ENCODE measurements at regions not wholly inside any gene's neighbourhood (a gene's known extent, or its start where the extent isn't known, plus 50 kb on each side); places are given as distances from the start of the nearest gene placed in this dataset.
A peak's percentile ranks its signal among the peaks of the same experiment; 100 is the strongest.

DNA sequence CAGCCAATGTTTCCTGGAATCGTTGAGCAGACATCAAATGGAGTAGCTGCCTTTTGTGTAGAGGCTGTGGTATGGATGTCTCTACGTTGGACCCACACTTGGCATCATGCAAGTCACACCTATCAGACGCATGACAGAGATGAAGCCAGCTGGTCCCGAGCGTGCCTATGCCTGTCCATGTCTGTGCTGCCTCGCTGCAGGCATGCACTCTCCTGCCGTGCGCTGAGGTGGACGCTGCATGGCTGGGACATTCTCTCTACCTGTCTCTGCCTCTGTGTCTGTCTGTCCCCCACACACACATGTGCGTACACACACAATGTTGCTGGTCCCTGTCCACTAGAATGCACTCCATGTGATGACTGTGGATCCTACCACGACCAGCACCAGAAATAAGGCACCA is 514.2 kb upstream of the MYT1L start:
- H3K4me3 ChIP-seq (ENCODE audit: low read depth, low read length) = no peak overlapping the region
- no peaks in the 10 kb centered on the region for H3K36me3 Mint-ChIP-seq (ENCODE audit: insufficient read depth, unreplicated experiment)
- no peak overlapping the region for H3K4me3 Mint-ChIP-seq (ENCODE audit: unreplicated experiment)
- ChIA-PET CTCF (no interaction called here), POLR2A (interaction anchor here (0.6 kb wide), 1 partner anchor 584 kb away, joined by 3 read pairs; no protein-coding TSS in a partner anchor)
- H3K9me3 Mint-ChIP-seq (ENCODE audit: unreplicated experiment) = no peaks in the 10 kb centered on the region
- TF ChIP-seq, protein P1, sequence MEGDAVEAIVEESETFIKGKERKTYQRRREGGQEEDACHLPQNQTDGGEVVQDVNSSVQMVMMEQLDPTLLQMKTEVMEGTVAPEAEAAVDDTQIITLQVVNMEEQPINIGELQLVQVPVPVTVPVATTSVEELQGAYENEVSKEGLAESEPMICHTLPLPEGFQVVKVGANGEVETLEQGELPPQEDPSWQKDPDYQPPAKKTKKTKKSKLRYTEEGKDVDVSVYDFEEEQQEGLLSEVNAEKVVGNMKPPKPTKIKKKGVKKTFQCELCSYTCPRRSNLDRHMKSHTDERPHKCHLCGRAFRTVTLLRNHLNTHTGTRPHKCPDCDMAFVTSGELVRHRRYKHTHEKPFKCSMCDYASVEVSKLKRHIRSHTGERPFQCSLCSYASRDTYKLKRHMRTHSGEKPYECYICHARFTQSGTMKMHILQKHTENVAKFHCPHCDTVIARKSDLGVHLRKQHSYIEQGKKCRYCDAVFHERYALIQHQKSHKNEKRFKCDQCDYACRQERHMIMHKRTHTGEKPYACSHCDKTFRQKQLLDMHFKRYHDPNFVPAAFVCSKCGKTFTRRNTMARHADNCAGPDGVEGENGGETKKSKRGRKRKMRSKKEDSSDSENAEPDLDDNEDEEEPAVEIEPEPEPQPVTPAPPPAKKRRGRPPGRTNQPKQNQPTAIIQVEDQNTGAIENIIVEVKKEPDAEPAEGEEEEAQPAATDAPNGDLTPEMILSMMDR (IDR thresholded peaks at IDR 0.05; ENCODE audit: insufficient read depth in 1 of 2, low read depth in 1 of 2, low read length in 1 of 2, severe bottlenecking in 1 of 2, unreplicated experiment in 1 of 2) = no peak
- intact Hi-C loops (cut with micrococcal nuclease; ENCODE audit: unreplicated experiment) = no loop called here
- H3K27ac Mint-ChIP-seq (ENCODE audit: unreplicated experiment) = no peak overlapping the region
- no peak for DNase-seq
- H3K4me1 Mint-ChIP-seq (ENCODE audit: low read depth, unreplicated experiment) = no peaks in the 10 kb centered on the region
- H3K9me3 ChIP-seq = no peaks in the 10 kb centered on the region
- no peaks in the 10 kb centered on the region for H3K4me1 ChIP-seq
- H3K36me3 ChIP-seq (ENCODE audit: control insufficient read depth, insufficient read depth, low read length) = no peaks in the 10 kb centered on the region
- BruUV-seq (replicated peaks) = no TSS peak
- peaks cover 5% of the 10 kb centered on the region for H3K27me3 Mint-ChIP-seq (ENCODE audit: insufficient read depth, unreplicated experiment)
- H3K27me3 ChIP-seq (replicated peaks; ENCODE audit: control insufficient read depth, insufficient read depth, low read length) = no peaks in the 10 kb centered on the region

DNA sequence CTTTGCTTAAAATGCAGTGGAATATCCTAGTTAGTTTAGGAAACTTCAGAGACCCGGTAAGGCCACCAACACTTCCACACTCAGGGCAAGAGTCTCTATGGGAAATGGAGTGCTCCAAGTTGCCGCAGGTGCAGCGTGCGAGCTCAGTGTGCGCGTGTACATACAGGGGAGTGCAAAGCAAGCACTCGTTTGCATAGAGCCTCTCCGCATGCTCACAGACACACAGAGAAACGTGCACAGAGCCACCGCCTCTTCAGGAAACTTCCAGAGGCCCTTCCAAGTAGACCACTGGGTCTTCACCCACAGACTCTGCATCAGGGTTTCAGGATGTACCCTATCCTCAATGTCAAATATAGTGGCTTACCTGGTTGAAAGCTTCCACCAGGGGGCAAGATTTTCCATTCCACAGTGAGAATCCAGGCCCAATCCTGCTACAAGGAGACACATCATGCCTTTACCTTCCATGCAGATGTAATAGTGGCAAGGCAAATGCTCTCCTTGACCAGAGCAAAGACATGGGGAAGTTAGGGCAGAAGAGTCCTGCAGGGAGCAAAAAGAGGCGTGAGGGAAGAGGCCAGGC is 513.0 kb upstream of the MYT1L start:
- peaks cover 5% of the 10 kb centered on the region for H3K27me3 Mint-ChIP-seq (ENCODE audit: insufficient read depth, unreplicated experiment)
- ChIA-PET POLR2A (no interaction called here), CTCF (no interaction called here)
- TF ChIP-seq, protein P1 (IDR thresholded peaks at IDR 0.05; ENCODE audit: insufficient read depth in 1 of 2, low read depth in 1 of 2, low read length in 1 of 2, severe bottlenecking in 1 of 2, unreplicated experiment in 1 of 2) = peak; percentile 15 to 23
- H3K9me3 Mint-ChIP-seq (ENCODE audit: unreplicated experiment) = no peaks in the 10 kb centered on the region
- no peak overlapping the region for H3K27ac Mint-ChIP-seq (ENCODE audit: unreplicated experiment)
- intact Hi-C loops (cut with micrococcal nuclease; ENCODE audit: unreplicated experiment) = loop anchor here (5.0 kb wide), 1 partner anchor 458 kb away; no protein-coding TSS in a partner anchor
- no peak overlapping the region for H3K4me3 Mint-ChIP-seq (ENCODE audit: unreplicated experiment)
- H3K36me3 ChIP-seq (ENCODE audit: control insufficient read depth, insufficient read depth, low read length) = no peaks in the 10 kb centered on the region
- H3K4me1 Mint-ChIP-seq (ENCODE audit: low read depth, unreplicated experiment) = no peaks in the 10 kb centered on the region
- peak in 1 of 2 experiments; percentile 23 for DNase-seq
- no peak overlapping the region for H3K4me3 ChIP-seq (ENCODE audit: low read depth, low read length)
- no TSS peak for BruUV-seq (replicated peaks)
- no peaks in the 10 kb centered on the region for H3K36me3 Mint-ChIP-seq (ENCODE audit: insufficient read depth, unreplicated experiment)
- H3K9me3 ChIP-seq = no peaks in the 10 kb centered on the region
- H3K27me3 ChIP-seq (replicated peaks; ENCODE audit: control insufficient read depth, insufficient read depth, low read length) = no peaks in the 10 kb centered on the region
- no peaks in the 10 kb centered on the region for H3K4me1 ChIP-seq

DNA sequence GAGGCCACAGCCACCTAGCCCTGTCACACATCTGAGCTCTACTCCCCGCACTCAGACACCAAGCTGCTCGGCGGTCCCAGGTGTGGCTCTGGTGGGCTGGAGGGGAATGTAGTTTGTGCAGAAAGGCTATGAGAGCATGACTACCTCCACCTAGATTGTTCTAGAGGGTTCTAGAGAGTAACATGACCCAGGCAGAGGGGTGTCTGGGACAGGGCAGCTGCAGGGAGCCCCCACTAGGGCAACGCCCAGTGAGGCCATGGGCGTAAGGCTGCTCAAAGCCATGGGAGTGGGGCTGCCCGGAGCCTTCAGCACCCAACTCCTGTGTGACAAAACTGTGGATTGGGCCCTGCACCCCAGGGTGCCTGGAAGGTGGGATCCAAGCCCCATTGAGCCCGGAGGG is 511.4 kb upstream of the MYT1L start:
- no peaks in the 10 kb centered on the region for H3K4me1 Mint-ChIP-seq (ENCODE audit: low read depth, unreplicated experiment)
- ChIA-PET CTCF (no interaction called here), POLR2A (no interaction called here)
- no peak overlapping the region for H3K27ac Mint-ChIP-seq (ENCODE audit: unreplicated experiment)
- no peak overlapping the region for H3K4me3 ChIP-seq (ENCODE audit: low read depth, low read length)
- H3K4me3 Mint-ChIP-seq (ENCODE audit: unreplicated experiment) = no peak overlapping the region
- BruUV-seq (replicated peaks) = no TSS peak
- no peaks in the 10 kb centered on the region for H3K9me3 Mint-ChIP-seq (ENCODE audit: unreplicated experiment)
- DNase-seq = no peak
- no peaks in the 10 kb centered on the region for H3K9me3 ChIP-seq
- H3K36me3 ChIP-seq (ENCODE audit: control insufficient read depth, insufficient read depth, low read length) = no peaks in the 10 kb centered on the region
- TF ChIP-seq, protein P1 (IDR thresholded peaks at IDR 0.05; ENCODE audit: insufficient read depth in 1 of 2, low read depth in 1 of 2, low read length in 1 of 2, severe bottlenecking in 1 of 2, unreplicated experiment in 1 of 2) = no peak
- intact Hi-C loops (cut with micrococcal nuclease; ENCODE audit: unreplicated experiment) = loop anchor here (5.0 kb wide), 1 partner anchor 460 kb away; no protein-coding TSS in a partner anchor
- H3K36me3 Mint-ChIP-seq (ENCODE audit: insufficient read depth, unreplicated experiment) = no peaks in the 10 kb centered on the region
- peaks cover 17% of the 10 kb centered on the region for H3K27me3 Mint-ChIP-seq (ENCODE audit: insufficient read depth, unreplicated experiment)
- no peaks in the 10 kb centered on the region for H3K27me3 ChIP-seq (replicated peaks; ENCODE audit: control insufficient read depth, insufficient read depth, low read length)
- H3K4me1 ChIP-seq = no peaks in the 10 kb centered on the region

Data from Caco-2 (cell line).